ENCODE measurements at regions not wholly inside any gene's neighbourhood (a gene's known extent, or its start where the extent isn't known, plus 50 kb on each side); places are given as distances from the start of the nearest gene placed in this dataset.

DNA sequence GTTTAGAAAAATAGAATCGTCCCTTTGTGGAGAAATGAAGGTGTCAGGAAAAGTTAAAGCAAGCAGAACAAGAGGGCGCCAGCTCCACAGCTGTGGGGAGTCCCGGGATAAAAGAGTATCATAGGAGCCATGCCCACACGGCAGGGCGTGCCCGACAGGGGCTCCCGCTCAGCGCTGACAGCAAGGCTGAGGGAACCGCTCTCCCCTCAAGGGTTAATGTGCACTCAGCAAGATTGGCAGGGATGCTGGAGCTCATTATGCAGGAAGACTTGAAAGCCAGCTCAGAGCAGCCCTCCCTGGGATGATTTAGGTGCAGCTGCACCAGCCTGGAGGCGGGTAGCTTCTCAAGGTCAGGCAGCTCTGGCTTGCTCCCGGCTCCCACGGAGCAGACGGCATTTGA is 500.2 kb downstream of the EIPR1 start:
- TF ChIP-seq, protein P1, sequence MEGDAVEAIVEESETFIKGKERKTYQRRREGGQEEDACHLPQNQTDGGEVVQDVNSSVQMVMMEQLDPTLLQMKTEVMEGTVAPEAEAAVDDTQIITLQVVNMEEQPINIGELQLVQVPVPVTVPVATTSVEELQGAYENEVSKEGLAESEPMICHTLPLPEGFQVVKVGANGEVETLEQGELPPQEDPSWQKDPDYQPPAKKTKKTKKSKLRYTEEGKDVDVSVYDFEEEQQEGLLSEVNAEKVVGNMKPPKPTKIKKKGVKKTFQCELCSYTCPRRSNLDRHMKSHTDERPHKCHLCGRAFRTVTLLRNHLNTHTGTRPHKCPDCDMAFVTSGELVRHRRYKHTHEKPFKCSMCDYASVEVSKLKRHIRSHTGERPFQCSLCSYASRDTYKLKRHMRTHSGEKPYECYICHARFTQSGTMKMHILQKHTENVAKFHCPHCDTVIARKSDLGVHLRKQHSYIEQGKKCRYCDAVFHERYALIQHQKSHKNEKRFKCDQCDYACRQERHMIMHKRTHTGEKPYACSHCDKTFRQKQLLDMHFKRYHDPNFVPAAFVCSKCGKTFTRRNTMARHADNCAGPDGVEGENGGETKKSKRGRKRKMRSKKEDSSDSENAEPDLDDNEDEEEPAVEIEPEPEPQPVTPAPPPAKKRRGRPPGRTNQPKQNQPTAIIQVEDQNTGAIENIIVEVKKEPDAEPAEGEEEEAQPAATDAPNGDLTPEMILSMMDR (IDR thresholded peaks at IDR 0.05) = no peak
- TF ChIP-seq POLR2A (IDR thresholded peaks at IDR 0.05) = no peak

Measured in uterus (tissue), 2 donors.